Endothelial cell (in vitro differentiated cells): ENCODE measurements at regions not wholly inside any gene's neighbourhood (a gene's known extent, or its start where the extent isn't known, plus 50 kb on each side); places are given as distances from the start of the nearest gene placed in this dataset.
A peak's percentile ranks its signal among the peaks of the same experiment; 100 is the strongest.

Source experiments
- DNase-seq: peaks from one replicate; pipeline ENCODE4 v3.0.0; 2021; ENCODE audit warnings: low spot score
- H3K27ac Mint-ChIP-seq: one replicate; pipeline ENCODE4 v1.8.0; 2021; ENCODE audit warnings: mixed read lengths, inconsistent platforms; ENCODE audit not compliant: unreplicated experiment
- H3K27me3 Mint-ChIP-seq: one replicate; pipeline ENCODE4 v1.8.0; 2021; ENCODE audit warnings: mild to moderate bottlenecking, moderate library complexity, mixed read lengths, inconsistent platforms; ENCODE audit not compliant: unreplicated experiment
- H3K36me3 Mint-ChIP-seq: one replicate; pipeline ENCODE4 v1.8.0; 2021; ENCODE audit warnings: mild to moderate bottlenecking, low read depth, mixed read lengths, inconsistent platforms; ENCODE audit not compliant: unreplicated experiment
- H3K4me1 Mint-ChIP-seq: one replicate; pipeline ENCODE4 v1.8.0; 2021; ENCODE audit warnings: mild to moderate bottlenecking, mixed read lengths, inconsistent platforms; ENCODE audit not compliant: unreplicated experiment
- H3K4me3 Mint-ChIP-seq: one replicate; pipeline ENCODE4 v1.8.0; 2021; ENCODE audit warnings: mild to moderate bottlenecking, mixed read lengths, inconsistent platforms; ENCODE audit not compliant: unreplicated experiment
- H3K9me3 Mint-ChIP-seq: one replicate; pipeline ENCODE4 v1.8.0; 2021; ENCODE audit warnings: mixed read lengths, inconsistent platforms; ENCODE audit not compliant: unreplicated experiment
- TF ChIP-seq, protein P1 (sequence below): fragments of 200-600 bp; sonication (generic); IDR thresholded peaks from one replicate; pipeline ENCODE4 v1.5.0; 2021; ENCODE audit warnings: antibody characterized with exemption; ENCODE audit not compliant: unreplicated experiment

DNA sequence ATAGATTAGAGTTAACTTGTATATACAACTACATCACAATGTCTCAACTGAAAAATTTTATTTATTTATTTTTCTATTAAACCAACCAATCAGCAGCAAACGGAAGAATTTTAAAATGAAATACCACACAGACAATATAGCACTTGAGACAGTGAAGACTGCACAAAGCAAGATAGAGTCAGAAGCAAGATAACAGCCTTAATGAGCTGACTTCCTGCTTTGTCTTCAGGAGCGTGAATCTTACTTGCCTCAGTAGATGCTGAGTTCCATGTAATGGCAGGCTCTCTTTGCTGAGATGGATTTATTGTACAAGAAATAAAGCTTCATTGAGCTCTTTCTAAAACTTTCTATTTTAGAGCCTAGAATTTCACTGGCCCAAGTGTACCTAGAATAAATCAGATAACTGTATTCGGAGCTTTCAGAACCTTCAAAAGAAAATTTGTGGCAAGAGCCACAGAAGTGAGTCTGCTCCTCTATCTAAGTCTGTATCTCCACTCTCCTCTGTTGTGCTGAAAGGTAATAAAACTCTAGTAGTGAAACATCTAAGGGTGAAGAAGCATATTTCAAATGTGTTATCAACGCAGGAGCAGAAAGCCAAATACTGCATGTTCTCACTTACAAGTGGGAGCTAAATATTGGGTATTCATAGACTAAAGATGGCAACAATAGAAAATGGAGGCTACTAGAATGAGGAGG is 83.3 kb upstream of the ANKRD55 start:
- TF ChIP-seq, protein P1, sequence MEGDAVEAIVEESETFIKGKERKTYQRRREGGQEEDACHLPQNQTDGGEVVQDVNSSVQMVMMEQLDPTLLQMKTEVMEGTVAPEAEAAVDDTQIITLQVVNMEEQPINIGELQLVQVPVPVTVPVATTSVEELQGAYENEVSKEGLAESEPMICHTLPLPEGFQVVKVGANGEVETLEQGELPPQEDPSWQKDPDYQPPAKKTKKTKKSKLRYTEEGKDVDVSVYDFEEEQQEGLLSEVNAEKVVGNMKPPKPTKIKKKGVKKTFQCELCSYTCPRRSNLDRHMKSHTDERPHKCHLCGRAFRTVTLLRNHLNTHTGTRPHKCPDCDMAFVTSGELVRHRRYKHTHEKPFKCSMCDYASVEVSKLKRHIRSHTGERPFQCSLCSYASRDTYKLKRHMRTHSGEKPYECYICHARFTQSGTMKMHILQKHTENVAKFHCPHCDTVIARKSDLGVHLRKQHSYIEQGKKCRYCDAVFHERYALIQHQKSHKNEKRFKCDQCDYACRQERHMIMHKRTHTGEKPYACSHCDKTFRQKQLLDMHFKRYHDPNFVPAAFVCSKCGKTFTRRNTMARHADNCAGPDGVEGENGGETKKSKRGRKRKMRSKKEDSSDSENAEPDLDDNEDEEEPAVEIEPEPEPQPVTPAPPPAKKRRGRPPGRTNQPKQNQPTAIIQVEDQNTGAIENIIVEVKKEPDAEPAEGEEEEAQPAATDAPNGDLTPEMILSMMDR: no peak
- no peak for DNase-seq
- H3K36me3 Mint-ChIP-seq: no peaks in the 10 kb centered on the region
- H3K9me3 Mint-ChIP-seq: no peaks in the 10 kb centered on the region
- H3K27ac Mint-ChIP-seq: no peak overlapping the region
- peaks cover 2% of the 10 kb centered on the region for H3K27me3 Mint-ChIP-seq
- peaks cover 6% of the 10 kb centered on the region for H3K4me1 Mint-ChIP-seq
- no peak overlapping the region for H3K4me3 Mint-ChIP-seq

DNA sequence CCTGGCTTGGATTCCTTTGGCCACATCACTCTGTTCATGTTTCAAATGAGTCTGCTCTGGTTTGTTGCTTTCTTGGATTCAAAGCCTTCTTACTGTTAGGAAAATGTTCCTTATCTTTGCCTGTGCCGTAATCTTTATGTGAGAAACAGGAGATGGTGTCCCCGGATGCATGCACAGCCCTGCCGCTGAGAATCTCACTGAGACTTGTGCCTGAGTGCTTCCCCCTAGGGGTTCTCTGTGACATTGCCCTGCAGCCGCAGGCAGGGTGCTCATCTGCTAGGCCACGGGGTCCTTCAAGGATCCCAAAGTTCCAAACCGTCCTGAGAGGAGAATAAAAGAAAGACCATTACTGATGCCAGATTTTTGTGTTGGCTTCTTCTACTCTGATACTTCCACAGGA is 81.4 kb upstream of the ANKRD55 start:
- TF ChIP-seq, protein P1: peak; percentile 56
- H3K9me3 Mint-ChIP-seq: no peaks in the 10 kb centered on the region
- no peak overlapping the region for H3K4me3 Mint-ChIP-seq
- H3K4me1 Mint-ChIP-seq: peaks cover 8% of the 10 kb centered on the region
- peaks cover 4% of the 10 kb centered on the region for H3K36me3 Mint-ChIP-seq
- peaks cover 2% of the 10 kb centered on the region for H3K27me3 Mint-ChIP-seq
- DNase-seq: peak; percentile 15
- H3K27ac Mint-ChIP-seq: no peak overlapping the region

DNA sequence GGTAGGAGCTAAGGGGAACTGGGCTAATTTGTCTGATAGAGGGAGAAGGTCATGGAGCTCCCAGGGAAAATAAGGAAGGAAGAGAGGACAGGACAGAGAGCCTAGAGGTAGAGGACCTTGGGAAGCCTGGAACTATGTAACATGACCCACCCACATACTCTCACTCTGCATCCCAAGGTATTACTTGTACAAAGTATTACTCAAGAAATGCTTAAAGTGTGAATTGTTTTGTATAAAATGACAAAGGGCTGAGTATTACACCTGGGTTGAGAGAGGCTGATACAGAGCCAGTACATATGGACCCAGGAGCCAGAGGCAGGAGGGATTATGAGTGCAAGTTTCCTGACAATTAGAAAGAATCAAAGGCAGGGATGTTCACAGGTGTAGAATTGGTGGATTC is 80.5 kb upstream of the ANKRD55 start:
- Mint-ChIP-seq H3K27me3 (peaks cover 2% of the 10 kb centered on the region), H3K9me3 (no peaks in the 10 kb centered on the region), H3K27ac (no peak overlapping the region)

DNA sequence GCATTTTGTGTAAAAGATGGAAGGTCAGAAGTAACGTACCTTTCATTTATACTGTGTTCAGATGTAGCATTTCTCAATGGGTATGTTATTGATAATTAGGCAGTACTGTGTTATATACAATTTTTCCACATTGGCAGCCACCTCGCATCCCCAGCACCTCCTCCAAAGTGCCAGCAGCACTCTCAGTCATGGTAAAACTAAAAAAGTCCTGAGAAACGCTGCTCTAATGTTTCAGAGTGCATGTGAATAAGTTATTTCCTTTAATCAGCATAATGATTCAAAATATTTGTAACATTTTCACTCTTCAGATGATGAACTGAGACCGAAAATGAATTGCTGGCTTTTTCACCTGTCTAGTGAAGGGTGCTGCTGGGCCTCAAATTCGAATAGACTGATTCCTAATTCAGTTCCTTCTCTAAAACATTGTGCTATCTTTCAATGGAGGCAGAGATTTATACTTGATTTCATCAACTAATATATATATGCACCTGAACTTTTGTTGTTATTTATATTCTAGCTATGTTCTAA is 79.9 kb upstream of the ANKRD55 start:
- no peaks in the 10 kb centered on the region for H3K9me3 Mint-ChIP-seq
- H3K36me3 Mint-ChIP-seq: peaks cover 4% of the 10 kb centered on the region
- H3K4me1 Mint-ChIP-seq: peaks cover 8% of the 10 kb centered on the region
- H3K27me3 Mint-ChIP-seq: peaks cover 2% of the 10 kb centered on the region
- DNase-seq: no peak
- no peak overlapping the region for H3K27ac Mint-ChIP-seq
- H3K4me3 Mint-ChIP-seq: no peak overlapping the region
- TF ChIP-seq, protein P1: no peak

More for the DNA sequence above, 80.5 kb upstream of the ANKRD55 start:
- no peak overlapping the region for H3K4me3 Mint-ChIP-seq
- TF ChIP-seq, protein P1: no peak
- peaks cover 8% of the 10 kb centered on the region for H3K4me1 Mint-ChIP-seq
- DNase-seq: no peak
- H3K36me3 Mint-ChIP-seq: peaks cover 4% of the 10 kb centered on the region

DNA sequence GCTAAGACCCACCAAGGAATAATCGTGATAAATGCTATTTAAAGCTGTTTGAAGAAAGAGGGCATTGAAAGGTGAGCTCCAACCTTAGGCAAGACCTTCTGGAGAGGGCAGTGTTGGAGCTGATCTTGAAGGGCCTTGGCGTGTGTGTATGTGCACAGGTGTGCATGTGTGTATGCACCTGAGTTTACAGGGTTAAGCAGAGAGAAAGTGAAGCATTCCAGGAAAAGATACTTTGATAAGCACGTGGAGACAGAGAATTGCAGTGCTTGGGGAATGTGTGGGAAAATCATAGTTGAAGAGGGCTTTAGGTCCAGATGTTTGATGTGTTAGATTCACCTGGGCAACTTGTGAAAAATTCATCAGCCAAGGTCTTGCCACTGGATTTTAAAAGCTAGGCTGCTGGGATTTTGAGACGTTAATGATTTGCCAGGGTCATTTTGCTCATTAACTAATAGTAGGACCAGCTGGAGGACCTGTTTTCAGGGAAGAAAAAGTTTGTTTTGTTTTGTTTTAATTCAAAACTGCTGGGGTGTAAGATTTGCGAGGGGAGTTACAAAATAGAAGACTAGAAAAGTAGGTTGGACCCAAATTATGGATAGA is 78.3 kb upstream of the ANKRD55 start:
- Mint-ChIP-seq H3K4me1 (peaks cover 8% of the 10 kb centered on the region), H3K27ac (no peak overlapping the region), H3K9me3 (no peaks in the 10 kb centered on the region), H3K36me3 (peaks cover 4% of the 10 kb centered on the region), H3K4me3 (no peak overlapping the region), H3K27me3 (peaks cover 2% of the 10 kb centered on the region)
- TF ChIP-seq, protein P1: no peak
- DNase-seq: no peak
